Activated effector memory CD4-positive, alpha-beta T cell treated with anti-CD3 and anti-CD28 coated beads, Interleukin-2, amount 50 U/mL, for 16 hours (primary cell): ENCODE measurements at regions not wholly inside any gene's neighbourhood (a gene's known extent, or its start where the extent isn't known, plus 50 kb on each side); places are given as distances from the start of the nearest gene placed in this dataset.
A peak's percentile ranks its signal among the peaks of the same experiment; 100 is the strongest.
"Not testable (repeated sequence)": the region's sequence is repeated elsewhere in the genome, so short reads cannot be mapped to it uniquely, and the experiment has no call there.

Experiments used
- DNase-seq: peaks from one replicate; pipeline ENCODE4 v3.0.0-alpha.2; 2020

DNA sequence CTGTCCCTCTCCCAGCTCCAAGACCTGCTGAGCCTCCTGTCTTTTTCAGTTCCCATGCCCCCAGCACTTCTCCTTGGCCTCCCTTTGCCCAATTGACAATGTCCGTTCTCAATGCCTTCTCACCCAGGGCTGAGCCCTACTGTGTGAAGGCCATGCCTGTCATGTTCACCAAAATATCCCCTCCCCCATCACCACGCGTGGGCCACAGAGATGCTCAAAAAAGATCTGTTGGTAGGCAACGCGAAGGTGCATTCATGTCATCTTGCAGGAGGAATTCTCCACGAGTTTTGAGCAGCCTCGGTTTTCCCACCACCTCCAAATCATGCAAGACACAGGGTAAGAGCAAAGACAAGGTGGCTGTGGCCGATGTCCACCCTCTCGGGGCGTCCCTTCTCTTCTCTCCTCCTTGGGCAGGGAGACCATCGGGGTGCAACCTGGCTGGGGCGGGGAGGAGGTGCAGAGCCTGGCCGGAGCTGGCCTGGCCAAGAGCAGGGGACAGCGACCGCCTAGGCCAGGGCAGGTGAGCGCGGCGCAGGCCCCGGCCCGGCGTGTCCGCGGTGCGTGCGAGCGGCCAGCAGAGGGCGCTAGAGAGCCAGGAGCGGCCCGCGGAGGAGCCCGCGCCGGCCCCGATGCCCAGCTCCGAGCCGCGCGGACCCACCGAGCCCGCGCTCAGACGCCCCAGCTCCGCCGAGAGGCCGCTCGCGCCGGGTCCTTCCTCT lies 56.3 kb upstream of the KRTAP5-11 start:
- peak; percentile 90 for DNase-seq

GRCh38 chr11:71639520-71639849 lies 56.8 kb upstream of the KRTAP5-11 start:
- DNase-seq: not testable (repeated sequence)

DNA sequence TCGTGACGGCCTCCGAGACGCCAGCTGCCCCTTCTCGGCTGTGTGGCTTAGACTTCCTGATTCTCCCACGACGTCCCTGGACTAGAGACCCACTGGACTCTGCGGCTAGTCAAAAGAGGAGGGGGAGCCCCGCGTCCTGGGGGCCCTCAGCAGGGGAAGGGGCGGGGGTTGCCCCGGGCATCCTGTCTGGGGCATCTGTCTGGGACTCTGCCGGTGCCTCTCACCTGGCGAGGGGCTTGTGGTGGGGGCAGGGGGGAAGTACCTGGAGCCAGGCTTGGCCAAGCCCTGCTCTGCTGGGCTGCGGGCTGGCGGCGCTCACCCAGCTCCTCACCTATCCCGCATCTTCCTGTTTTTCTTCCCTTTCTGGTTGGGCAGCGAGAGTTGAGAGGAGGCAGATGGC lies 57.2 kb upstream of the KRTAP5-11 start:
- DNase-seq: not testable (repeated sequence)

- not testable (repeated sequence) for DNase-seq
Observed at GRCh38 chr11:71647078-71647477, 64.4 kb upstream of the KRTAP5-11 start.

DNA sequence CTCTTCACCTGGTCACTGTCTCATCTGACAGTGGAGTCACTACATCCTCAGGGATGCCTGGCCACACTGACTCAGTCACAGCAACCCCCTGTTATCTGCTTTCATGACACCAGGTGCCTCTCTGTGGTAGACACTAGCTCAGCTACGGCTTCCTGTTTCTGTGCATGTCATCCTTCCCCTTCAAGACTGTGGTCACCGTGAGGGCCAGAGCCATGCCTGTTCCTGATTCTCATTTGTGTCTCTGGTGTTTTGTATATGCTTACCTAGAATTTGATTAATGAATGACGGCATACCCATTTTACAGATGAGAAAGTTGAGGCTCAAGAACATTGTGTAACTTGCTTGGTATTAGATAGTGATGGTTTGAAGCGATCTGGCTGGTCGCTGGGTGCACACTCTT lies 70.3 kb upstream of the KRTAP5-11 start:
- not testable (repeated sequence) for DNase-seq

GRCh38 chr11:71654423-71654822 lies 71.7 kb upstream of the KRTAP5-11 start:
- DNase-seq: not testable (repeated sequence)

- DNase-seq: not testable (repeated sequence)
Observed at GRCh38 chr11:71655041-71655440, 72.4 kb upstream of the KRTAP5-11 start.

DNA sequence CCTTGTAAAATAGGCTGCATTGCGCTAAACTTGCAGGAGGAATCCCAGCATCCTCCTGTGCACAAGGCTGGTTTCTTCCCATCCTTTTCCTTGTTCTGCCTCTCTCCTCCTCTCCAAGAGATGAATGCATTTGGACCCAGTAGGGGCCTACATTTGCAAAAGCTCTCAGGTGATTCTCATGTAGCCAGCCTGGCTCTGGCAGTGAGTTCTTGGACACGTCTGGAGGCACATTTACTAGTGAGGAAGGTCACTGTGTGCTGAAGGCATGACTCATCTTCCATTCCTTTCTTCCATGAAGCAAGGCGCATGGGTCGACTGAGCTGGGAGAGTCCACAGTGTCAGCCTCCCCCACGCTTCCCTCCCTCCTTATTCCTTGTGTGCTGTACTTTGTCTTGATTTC lies 73.8 kb upstream of the KRTAP5-11 start:
- DNase-seq: not testable (repeated sequence)

- DNase-seq: not testable (repeated sequence)
Observed at GRCh38 chr11:71664941-71665340, 82.3 kb upstream of the KRTAP5-11 start.

DNA sequence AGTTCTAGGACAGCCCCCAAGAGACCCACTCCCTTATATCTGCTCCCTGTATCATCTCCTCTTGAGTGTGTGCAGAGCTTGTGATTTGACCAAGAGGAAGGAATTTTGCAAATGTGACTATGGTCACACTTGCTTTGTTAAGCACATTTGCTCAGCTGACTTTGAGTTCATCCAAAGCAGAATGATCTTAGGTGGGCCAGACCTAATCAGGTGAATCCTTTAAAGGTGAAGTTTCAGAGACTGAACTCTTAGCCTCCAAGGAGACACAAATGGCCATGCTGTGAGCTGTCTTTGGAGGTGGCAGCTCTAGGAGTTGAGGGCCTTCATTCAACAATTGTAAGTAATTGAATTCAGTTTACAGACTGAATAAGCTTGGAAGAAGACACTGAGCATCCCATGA lies 115.4 kb upstream of the KRTAP5-11 start:
- not testable (repeated sequence) for DNase-seq

GRCh38 chr11:71698961-71699360 lies 116.3 kb upstream of the KRTAP5-11 start:
- not testable (repeated sequence) for DNase-seq

DNA sequence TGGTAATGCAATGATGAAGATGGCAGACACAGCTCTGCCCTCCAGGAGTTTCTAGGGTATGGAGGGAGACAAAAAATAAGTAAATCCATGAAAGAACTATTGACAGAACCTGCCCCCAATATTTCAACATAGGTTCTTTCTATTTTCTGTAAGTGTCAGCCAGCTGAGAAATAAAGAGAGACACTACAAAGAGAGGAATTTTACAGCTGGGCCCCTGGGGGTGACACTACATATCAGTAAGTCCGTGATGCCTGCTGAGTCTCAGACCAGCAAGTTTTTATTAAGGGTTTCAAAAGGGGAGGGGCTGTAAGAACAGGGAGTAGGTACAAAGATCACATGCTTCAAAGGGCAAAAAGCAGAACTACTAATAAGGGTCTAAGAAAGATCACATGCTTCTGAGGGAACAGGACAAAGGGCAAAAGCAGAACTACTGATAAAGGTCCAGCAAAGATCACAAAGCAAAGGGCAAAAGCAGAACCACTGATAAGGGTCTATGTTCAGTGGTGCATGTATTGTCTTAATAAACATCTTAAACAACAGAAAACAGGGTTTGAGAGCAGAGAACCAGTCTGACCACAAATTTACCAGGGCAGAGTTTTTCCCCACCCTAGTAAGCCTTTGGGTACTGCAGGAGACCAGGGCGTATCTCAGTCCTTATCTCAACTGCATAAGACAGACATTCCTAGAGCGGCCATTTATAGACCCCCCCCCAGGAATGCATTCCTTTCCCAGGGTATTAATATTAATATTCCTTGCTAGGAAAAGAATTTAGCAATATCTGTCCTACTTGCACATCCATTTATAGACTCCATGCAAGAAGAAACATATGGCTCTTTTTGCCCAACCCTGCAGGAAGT lies 119.0 kb upstream of the KRTAP5-11 start:
- not testable (repeated sequence) for DNase-seq

- not testable (repeated sequence) for DNase-seq
Observed at GRCh38 chr11:71705086-71705737, 122.5 kb upstream of the KRTAP5-11 start.

DNA sequence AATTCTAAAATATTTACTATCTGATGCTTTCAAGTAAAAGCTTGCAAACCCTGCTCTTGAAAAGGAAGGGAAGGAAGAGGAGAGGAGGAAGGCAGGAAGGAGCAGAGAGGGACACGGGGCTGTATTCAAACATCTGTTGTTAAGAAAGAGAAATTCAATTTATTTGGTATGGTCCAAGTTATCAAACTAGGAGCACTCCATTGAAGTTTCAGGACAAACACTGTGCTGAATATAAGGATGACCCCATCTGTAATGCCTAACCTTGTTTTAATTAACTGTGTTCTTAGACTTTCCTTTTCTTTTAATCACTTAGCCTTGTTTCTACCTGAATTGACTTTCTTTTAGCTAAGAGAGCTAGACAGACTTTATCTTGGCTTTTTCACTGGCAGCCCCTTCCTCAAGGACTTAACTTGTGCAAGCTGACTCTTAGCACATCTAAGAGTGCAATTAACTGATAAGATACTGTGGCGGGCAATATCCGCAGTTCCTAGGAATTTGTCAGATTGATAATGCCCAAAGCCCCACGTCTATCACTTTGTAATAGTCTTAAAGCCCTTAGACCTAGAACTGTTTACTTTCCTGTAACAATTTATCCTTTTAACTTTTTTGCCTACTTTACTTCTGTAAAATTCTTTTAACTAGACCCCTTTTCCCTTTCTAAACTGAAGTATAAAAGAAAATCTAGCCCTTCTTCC lies 123.2 kb upstream of the KRTAP5-11 start:
- not testable (repeated sequence) for DNase-seq

DNA sequence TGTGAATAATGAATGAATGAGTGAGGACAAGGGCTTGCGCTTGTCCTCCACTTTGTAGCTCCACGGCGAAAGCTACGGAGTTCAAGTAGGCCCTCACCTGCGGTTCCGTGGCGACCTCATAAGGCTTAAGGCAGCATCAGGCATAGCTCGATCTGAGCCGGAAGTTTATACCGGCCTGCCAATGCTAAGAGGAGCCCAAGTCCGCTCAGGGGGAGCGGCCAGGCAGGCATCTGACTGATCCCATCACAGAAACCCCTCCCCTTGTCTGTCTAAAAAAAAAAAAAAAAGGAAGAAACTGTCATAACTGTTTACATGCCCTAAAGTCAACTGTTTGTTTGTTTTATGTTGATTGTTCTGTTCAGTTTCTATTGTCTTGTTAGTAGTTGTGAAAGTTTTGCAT lies 124.4 kb upstream of the KRTAP5-11 start:
- DNase-seq: not testable (repeated sequence)

DNA sequence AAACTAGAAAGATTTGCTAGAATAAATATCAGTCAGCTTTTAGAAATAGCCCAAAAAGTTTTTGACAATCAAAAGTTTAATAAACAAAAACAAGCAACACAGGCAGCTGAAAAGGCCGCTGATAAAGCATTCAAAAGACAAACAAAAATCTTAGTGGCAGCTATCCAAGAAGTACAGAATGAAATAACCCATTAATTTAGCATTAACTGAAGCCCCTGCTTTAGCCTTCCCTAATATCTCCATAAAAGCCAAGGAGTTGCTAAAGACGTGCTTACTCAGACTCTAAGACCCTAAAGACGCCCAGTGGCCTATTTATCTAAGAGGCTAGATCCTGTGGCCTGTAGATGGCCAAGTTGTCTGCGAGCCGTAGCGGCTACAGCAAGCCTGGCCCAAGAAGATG lies 123.5 kb upstream of the DEFB108B start:
- DNase-seq: not testable (repeated sequence)

GRCh38 chr11:71710171-71710671 lies 122.8 kb upstream of the DEFB108B start:
- DNase-seq: peak; percentile 85

- not testable (repeated sequence) for DNase-seq
Observed at GRCh38 chr11:71710701-71711385, 122.2 kb upstream of the DEFB108B start.

- not testable (repeated sequence) for DNase-seq
Observed at GRCh38 chr11:71712350-71712749, 120.7 kb upstream of the DEFB108B start.

DNA sequence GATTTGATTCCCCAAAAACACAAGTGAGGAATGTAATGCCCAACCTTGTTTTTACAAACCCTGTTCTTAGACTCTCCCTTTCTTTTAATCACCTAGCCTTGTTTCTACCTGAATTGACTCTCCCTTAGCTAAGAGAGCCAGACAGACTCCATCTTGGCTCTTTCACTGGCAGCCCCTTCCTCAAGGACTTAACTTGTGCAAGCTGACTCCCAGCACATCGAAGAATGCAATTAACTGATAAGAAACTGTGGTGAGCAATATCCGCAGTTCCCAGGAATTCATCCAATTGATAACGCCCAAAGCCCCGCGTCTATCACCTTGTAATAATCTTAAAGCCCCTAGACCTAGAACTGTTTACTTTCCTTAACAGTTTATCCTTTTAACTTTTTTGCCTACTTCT lies 120.2 kb upstream of the DEFB108B start:
- DNase-seq: not testable (repeated sequence)

DNA sequence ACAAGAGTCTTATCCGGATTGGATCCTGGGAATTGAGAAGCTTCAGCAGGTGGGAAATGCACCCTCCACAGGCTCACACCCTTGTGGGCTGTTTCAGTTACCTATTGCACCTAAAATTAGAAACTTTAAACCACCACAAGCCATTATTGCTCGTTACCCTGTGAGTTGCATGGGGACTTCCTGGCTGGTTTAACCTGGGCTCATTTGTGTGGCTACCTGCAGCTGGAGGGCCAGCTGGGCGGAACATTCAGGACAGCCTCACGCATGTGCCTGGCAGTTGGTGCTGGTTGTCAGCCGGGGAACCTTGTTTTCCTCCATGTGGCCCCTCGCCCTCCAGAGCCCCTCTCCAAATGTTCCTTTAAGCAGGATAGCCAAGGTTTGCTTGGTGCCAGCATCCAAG lies 118.5 kb upstream of the DEFB108B start:
- not testable (repeated sequence) for DNase-seq

DNA sequence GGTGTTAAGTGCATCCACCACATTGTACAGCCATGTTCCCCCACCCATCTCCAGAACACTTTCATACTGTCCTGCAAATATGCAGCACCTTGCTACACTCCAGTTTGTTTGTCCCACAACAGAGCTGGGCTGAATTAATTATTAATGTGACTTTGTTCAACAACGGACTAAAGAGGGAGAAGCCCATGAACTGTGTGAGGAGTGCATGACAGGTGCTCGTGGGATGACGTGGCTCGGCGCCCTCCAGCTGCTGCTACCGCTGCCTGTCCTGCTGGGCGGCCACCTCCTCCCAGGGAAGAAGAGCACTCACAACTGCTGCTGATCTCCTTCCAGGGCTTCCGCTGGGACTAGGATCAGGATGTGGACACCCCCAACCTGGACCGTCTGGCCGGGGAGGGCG lies 111.2 kb upstream of the DEFB108B start:
- not testable (repeated sequence) for DNase-seq
